ENCODE measurements at regions not wholly inside any gene's neighbourhood (a gene's known extent, or its start where the extent isn't known, plus 50 kb on each side); places are given as distances from the start of the nearest gene placed in this dataset.
"Not testable (repeated sequence)": the region's sequence is repeated elsewhere in the genome, so short reads cannot be mapped to it uniquely, and the experiment has no call there.

- Histone ChIP-seq H3K9me2 (ENCODE audit: insufficient read depth) (no peaks in the 10 kb centered on the region), H3F3A (ENCODE audit: insufficient read depth) (no peaks in the 10 kb centered on the region), H3K27ac (no peak overlapping the region), H3K4me3 (no peak overlapping the region), H3K4me1 (ENCODE audit: insufficient read depth) (no peaks in the 10 kb centered on the region), H2AFZ (no peak overlapping the region), H3K4me2 (ENCODE audit: unreplicated experiment) (no peak overlapping the region), H3K27me3 (replicated peaks; ENCODE audit: insufficient read depth) (no peaks in the 10 kb centered on the region), H3K36me3 (ENCODE audit: low read depth) (no peaks in the 10 kb centered on the region), H3K79me2 (ENCODE audit: insufficient read depth) (no peaks in the 10 kb centered on the region), H3K9ac (no peak overlapping the region), H4K20me1 (ENCODE audit: insufficient read depth) (no peaks in the 10 kb centered on the region), H3K9me3 (ENCODE audit: low read depth) (no peaks in the 10 kb centered on the region)
- 61 to 67% methylated on average over 6 of the region's 6 CpGs for WGBS, 2 experiments (ENCODE audit: low coverage in 1 of 2, low lambda C conversion rate in 2 of 2, missing lambda C conversion rate in 2 of 2)
- DNase-seq, result no peak
- in situ Hi-C loops (cut with MboI), result no loop called here
- TF ChIP-seq EZH2 (IDR thresholded peaks at IDR 0.05; ENCODE audit: insufficient read depth, poor library complexity, severe bottlenecking) (no peak), EZH2phosphoT487 (IDR thresholded peaks at IDR 0.05; ENCODE audit: insufficient read depth, low read depth) (no peak)
Measured at GRCh38 chr20:26315054-26315453, 618.4 kb upstream of the ZNF337 start.

DNA sequence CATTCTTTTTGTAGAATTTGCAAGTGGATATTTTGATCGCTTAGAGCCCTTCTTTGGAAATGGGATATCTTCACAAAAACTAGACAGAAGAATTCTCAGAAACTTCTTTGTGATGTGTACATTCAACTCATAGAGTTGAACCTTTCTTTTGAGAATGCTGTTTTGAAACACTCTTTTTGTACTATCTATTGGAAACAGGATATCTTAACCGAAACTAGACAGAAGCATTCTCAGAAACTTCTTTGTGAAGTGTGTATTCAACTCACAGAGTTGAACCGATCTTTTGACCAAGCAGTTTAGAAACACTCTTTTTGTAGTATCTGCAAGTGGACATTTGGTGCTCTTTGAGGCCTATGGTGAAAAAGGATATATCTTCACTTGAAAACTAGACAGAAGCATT lies 613.1 kb upstream of the ZNF337 start:
- DNase-seq; H3K27me3 ChIP-seq (replicated peaks; ENCODE audit: insufficient read depth); H2AFZ ChIP-seq; H3K9me2 ChIP-seq (ENCODE audit: insufficient read depth); in situ Hi-C loops (cut with MboI); H3K79me2 ChIP-seq (ENCODE audit: insufficient read depth); H3K4me2 ChIP-seq (ENCODE audit: unreplicated experiment); H4K20me1 ChIP-seq (ENCODE audit: insufficient read depth); H3K4me3 ChIP-seq; H3K36me3 ChIP-seq (ENCODE audit: low read depth); H3K27ac ChIP-seq; H3K9ac ChIP-seq; H3K9me3 ChIP-seq (ENCODE audit: low read depth); H3K4me1 ChIP-seq (ENCODE audit: insufficient read depth); H3F3A ChIP-seq (ENCODE audit: insufficient read depth): not testable (repeated sequence)
- 75 to 80% methylated on average over 3 of the region's 3 CpGs for WGBS, 2 experiments (ENCODE audit: low coverage in 1 of 2, low lambda C conversion rate in 2 of 2, missing lambda C conversion rate in 2 of 2)

GRCh38 chr20:26308961-26309360 lies 612.3 kb upstream of the ZNF337 start:
- no peaks in the 10 kb centered on the region for H3K9me3 ChIP-seq (ENCODE audit: low read depth)
- no peaks in the 10 kb centered on the region for H3K27me3 ChIP-seq (replicated peaks; ENCODE audit: insufficient read depth)
- no peaks in the 10 kb centered on the region for H3K9me2 ChIP-seq (ENCODE audit: insufficient read depth)
- H3K9ac ChIP-seq, result no peak overlapping the region
- no peaks in the 10 kb centered on the region for H3K36me3 ChIP-seq (ENCODE audit: low read depth)
- no peak overlapping the region for H3K4me3 ChIP-seq
- in situ Hi-C loops (cut with MboI), result no loop called here
- no peak for DNase-seq
- no peak overlapping the region for H3K27ac ChIP-seq
- WGBS, 2 experiments (ENCODE audit: low coverage in 1 of 2, low lambda C conversion rate in 2 of 2, missing lambda C conversion rate in 2 of 2), result 67 to 70% methylated on average over 2 of the region's 2 CpGs
- H3K79me2 ChIP-seq (ENCODE audit: insufficient read depth), result no peaks in the 10 kb centered on the region
- no peak overlapping the region for H2AFZ ChIP-seq
- H3F3A ChIP-seq (ENCODE audit: insufficient read depth), result no peaks in the 10 kb centered on the region
- H3K4me2 ChIP-seq (ENCODE audit: unreplicated experiment), result no peak overlapping the region
- no peak for TF ChIP-seq EZH2phosphoT487 (IDR thresholded peaks at IDR 0.05; ENCODE audit: insufficient read depth, low read depth)
- no peak for TF ChIP-seq EZH2 (IDR thresholded peaks at IDR 0.05; ENCODE audit: insufficient read depth, poor library complexity, severe bottlenecking)
- no peaks in the 10 kb centered on the region for H4K20me1 ChIP-seq (ENCODE audit: insufficient read depth)
- H3K4me1 ChIP-seq (ENCODE audit: insufficient read depth), result no peaks in the 10 kb centered on the region

DNA sequence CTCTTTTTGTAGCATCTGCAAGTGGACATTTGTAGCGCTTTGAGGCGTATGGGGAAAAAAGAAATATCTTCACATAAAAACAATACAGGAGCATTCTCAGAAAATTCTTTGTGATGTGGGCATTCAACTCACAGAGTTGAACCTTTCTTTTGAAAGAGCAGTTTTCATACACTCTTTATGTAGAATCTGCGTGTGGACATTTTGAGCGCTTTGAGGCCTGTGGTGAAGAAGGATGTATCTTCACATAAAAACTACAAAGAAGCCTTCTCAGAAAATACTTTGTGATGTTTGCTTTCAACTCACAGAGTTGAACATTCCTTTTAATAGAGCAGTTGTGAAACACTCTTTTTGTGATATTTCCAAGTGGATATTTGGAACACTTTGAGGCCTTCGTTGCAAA lies 598.4 kb upstream of the ZNF337 start:
- Histone ChIP-seq H3K9ac (no peak overlapping the region), H3K27me3 (replicated peaks; ENCODE audit: insufficient read depth) (no peaks in the 10 kb centered on the region), H3K27ac (no peak overlapping the region), H3K9me2 (ENCODE audit: insufficient read depth) (no peaks in the 10 kb centered on the region), H3K9me3 (ENCODE audit: low read depth) (no peaks in the 10 kb centered on the region), H3K36me3 (ENCODE audit: low read depth) (no peaks in the 10 kb centered on the region), H2AFZ (no peak overlapping the region), H3K4me3 (no peak overlapping the region), H3K4me1 (ENCODE audit: insufficient read depth) (no peaks in the 10 kb centered on the region), H3F3A (ENCODE audit: insufficient read depth) (no peaks in the 10 kb centered on the region), H3K79me2 (ENCODE audit: insufficient read depth) (no peaks in the 10 kb centered on the region), H4K20me1 (ENCODE audit: insufficient read depth) (no peaks in the 10 kb centered on the region), H3K4me2 (ENCODE audit: unreplicated experiment) (no peak overlapping the region)
- in situ Hi-C loops (cut with MboI), result no loop called here
- WGBS, 2 experiments (ENCODE audit: low coverage in 1 of 2, low lambda C conversion rate in 2 of 2, missing lambda C conversion rate in 2 of 2), result 96 to 98% methylated on average over 5 of the region's 5 CpGs
- no peak for DNase-seq
- no peak for TF ChIP-seq EZH2 (IDR thresholded peaks at IDR 0.05; ENCODE audit: insufficient read depth, poor library complexity, severe bottlenecking)
- no peak for TF ChIP-seq EZH2phosphoT487 (IDR thresholded peaks at IDR 0.05; ENCODE audit: insufficient read depth, low read depth)

DNA sequence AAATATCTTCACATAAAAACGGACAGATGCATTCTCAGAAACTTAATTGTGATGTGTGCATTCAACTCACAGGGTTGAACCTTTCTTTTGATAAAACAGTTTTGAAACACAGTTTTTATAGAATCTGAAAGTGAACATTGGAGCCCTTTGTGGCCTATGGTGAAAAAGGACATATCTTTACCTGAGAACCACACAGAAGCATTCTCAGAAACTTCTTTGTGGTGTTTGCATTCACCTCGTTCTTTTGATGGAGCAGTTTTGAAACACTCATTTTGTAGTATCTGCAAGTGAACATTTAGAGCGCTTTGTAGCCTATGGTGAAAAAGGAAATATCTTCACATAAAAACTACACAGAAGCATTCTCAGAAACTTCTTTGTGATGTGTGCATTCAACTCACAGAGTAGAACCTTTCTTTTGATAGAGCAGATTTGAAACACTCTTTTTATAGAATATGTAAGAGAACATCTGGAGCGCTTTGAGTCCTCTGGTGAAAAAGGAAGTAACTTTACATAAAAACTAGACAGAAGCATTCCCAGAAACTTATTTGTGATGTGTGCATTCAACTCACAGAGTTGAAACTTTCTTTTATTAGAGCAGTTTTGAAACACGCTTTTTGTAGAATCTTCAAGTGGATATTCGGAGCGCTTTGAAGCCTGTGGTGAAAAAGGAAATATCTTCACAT lies 591.9 kb upstream of the ZNF337 start:
- H3K27ac ChIP-seq; H3K4me2 ChIP-seq (ENCODE audit: unreplicated experiment); H3K9ac ChIP-seq; H2AFZ ChIP-seq; in situ Hi-C loops (cut with MboI); H3K4me1 ChIP-seq (ENCODE audit: insufficient read depth); H4K20me1 ChIP-seq (ENCODE audit: insufficient read depth); H3K9me2 ChIP-seq (ENCODE audit: insufficient read depth); H3F3A ChIP-seq (ENCODE audit: insufficient read depth); H3K9me3 ChIP-seq (ENCODE audit: low read depth); DNase-seq; H3K4me3 ChIP-seq; H3K36me3 ChIP-seq (ENCODE audit: low read depth); H3K79me2 ChIP-seq (ENCODE audit: insufficient read depth); H3K27me3 ChIP-seq (replicated peaks; ENCODE audit: insufficient read depth): not testable (repeated sequence)
- WGBS, 2 experiments (ENCODE audit: low coverage in 1 of 2, low lambda C conversion rate in 2 of 2, missing lambda C conversion rate in 2 of 2), result 64 to 65% methylated on average over 7 of the region's 7 CpGs

Data from GM23248 (cell line).